Lower lobe of right lung (tissue), 2 donors: ENCODE measurements at regions not wholly inside any gene's neighbourhood (a gene's known extent, or its start where the extent isn't known, plus 50 kb on each side); places are given as distances from the start of the nearest gene placed in this dataset.

ENCODE experiments used
- ATAC-seq, 2 donors: fragments of 200-7000 bp; cut with Tn5 transposase; one replicate each; pipeline ENCODE4 v1.9.1; 2020 to 2022; ENCODE audit warnings: mild to moderate bottlenecking in 2 of 2, moderate library complexity in 2 of 2
- DNase-seq: peaks from one replicate; pipeline ENCODE4 v3.0.0-alpha.2; 2020
- H3K27ac ChIP-seq: fragments of 200-600 bp; one replicate; pipeline ENCODE4 v1.8.0; 2022
- H3K27me3 ChIP-seq: fragments of 200-600 bp; one replicate; pipeline ENCODE4 v1.8.0; 2022; ENCODE audit warnings: low read depth
- H3K36me3 ChIP-seq: fragments of 200-600 bp; one replicate; pipeline ENCODE4 v1.8.0; 2022; ENCODE audit warnings: mild to moderate bottlenecking
- H3K4me1 ChIP-seq: fragments of 200-600 bp; one replicate; pipeline ENCODE4 v1.8.0; 2022
- H3K4me3 ChIP-seq: fragments of 200-600 bp; one replicate; pipeline ENCODE4 v1.8.0; 2022; ENCODE audit warnings: mild to moderate bottlenecking
- H3K9me3 ChIP-seq: fragments of 200-600 bp; one replicate; pipeline ENCODE4 v1.8.0; 2022
- intact Hi-C: fragments of 100-400 bp; cut with DNase I; formaldehyde crosslinking; loops from one replicate; pipeline ENCODE4 v1.11.0; 2022
- TF ChIP-seq, protein P1 (sequence below): fragments of 200-600 bp; IDR thresholded peaks from one replicate; pipeline ENCODE4 v1.8.0; 2022; ENCODE audit warnings: antibody characterized with exemption, mild to moderate bottlenecking
- donor health status: DM: no; HTN: yes; CAD: no; lungs with severe emphysema.

- DNase-seq, result no peak
- intact Hi-C loops, result no loop called here
- no peaks in the 10 kb centered on the region for H3K27me3 ChIP-seq
- H3K36me3 ChIP-seq, result no peaks in the 10 kb centered on the region
- ATAC-seq, result no peak
- no peak overlapping the region for H3K27ac ChIP-seq
- H3K4me1 ChIP-seq, result no peaks in the 10 kb centered on the region
- TF ChIP-seq, protein P1, sequence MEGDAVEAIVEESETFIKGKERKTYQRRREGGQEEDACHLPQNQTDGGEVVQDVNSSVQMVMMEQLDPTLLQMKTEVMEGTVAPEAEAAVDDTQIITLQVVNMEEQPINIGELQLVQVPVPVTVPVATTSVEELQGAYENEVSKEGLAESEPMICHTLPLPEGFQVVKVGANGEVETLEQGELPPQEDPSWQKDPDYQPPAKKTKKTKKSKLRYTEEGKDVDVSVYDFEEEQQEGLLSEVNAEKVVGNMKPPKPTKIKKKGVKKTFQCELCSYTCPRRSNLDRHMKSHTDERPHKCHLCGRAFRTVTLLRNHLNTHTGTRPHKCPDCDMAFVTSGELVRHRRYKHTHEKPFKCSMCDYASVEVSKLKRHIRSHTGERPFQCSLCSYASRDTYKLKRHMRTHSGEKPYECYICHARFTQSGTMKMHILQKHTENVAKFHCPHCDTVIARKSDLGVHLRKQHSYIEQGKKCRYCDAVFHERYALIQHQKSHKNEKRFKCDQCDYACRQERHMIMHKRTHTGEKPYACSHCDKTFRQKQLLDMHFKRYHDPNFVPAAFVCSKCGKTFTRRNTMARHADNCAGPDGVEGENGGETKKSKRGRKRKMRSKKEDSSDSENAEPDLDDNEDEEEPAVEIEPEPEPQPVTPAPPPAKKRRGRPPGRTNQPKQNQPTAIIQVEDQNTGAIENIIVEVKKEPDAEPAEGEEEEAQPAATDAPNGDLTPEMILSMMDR, result no peak
- H3K4me3 ChIP-seq, result no peak overlapping the region
- H3K9me3 ChIP-seq, result no peaks in the 10 kb centered on the region
Measured at GRCh38 chr13:38213314-38213713, 136.3 kb upstream of the UFM1 start.

- TF ChIP-seq, protein P1, result no peak
- Histone ChIP-seq H3K36me3 (no peaks in the 10 kb centered on the region), H3K4me3 (no peak overlapping the region), H3K27ac (no peak overlapping the region), H3K9me3 (no peaks in the 10 kb centered on the region), H3K4me1 (no peaks in the 10 kb centered on the region), H3K27me3 (no peaks in the 10 kb centered on the region)
- no peak for ATAC-seq
- intact Hi-C loops, result no loop called here
- DNase-seq, result no peak
Measured at GRCh38 chr13:38210928-38211596, 138.6 kb upstream of the UFM1 start.

DNA sequence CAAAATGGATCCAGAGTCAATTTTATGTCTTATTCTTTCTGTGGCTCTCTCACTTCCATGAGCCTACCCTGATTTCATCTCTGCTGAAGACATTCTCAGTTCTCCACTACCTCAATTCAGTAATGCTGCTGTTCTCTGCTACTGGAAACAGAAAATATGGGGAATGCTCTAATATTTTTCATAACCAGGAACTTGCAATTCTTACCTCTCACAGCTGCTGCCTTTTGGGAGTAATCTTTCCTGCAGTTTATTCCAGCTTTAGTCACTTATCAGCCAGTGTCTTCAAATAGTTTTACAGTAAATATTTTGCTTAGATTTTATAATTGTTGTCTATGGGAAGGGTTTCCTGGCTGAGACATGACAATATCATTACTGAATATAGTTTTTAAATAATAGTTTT, 145.1 kb upstream of the UFM1 start:
- H3K4me1 ChIP-seq, result no peaks in the 10 kb centered on the region
- H3K9me3 ChIP-seq, result no peaks in the 10 kb centered on the region
- intact Hi-C loops, result no loop called here
- TF ChIP-seq, protein P1, result no peak
- H3K27me3 ChIP-seq, result no peaks in the 10 kb centered on the region
- no peak overlapping the region for H3K4me3 ChIP-seq
- H3K27ac ChIP-seq, result no peak overlapping the region
- H3K36me3 ChIP-seq, result no peaks in the 10 kb centered on the region
- no peak for ATAC-seq
- no peak for DNase-seq

DNA sequence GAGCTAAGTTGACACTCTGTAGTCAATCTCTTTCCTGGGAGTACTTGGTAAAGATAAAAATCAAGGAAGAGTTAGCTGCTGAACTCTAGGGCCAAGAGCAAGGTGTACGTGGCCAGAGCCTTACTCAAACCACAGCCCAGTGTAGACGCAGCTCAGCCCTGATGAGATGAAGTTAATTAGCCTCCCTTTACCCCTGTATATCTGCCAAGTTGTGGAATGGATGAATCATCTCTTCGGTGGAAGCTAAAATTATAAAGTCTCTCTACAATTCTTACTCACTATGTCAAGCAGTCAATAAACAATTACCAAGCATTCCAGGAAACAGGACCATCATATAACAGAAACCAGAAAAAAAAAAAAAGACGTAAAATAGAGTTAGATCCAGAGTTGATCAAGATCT, 146.9 kb upstream of the UFM1 start:
- TF ChIP-seq, protein P1, result no peak
- no peak overlapping the region for H3K27ac ChIP-seq
- ATAC-seq (no peak), DNase-seq (no peak)
- H3K9me3 ChIP-seq, result no peaks in the 10 kb centered on the region
- no peaks in the 10 kb centered on the region for H3K27me3 ChIP-seq
- no peaks in the 10 kb centered on the region for H3K4me1 ChIP-seq
- no peaks in the 10 kb centered on the region for H3K36me3 ChIP-seq
- intact Hi-C loops, result no loop called here
- no peak overlapping the region for H3K4me3 ChIP-seq

DNA sequence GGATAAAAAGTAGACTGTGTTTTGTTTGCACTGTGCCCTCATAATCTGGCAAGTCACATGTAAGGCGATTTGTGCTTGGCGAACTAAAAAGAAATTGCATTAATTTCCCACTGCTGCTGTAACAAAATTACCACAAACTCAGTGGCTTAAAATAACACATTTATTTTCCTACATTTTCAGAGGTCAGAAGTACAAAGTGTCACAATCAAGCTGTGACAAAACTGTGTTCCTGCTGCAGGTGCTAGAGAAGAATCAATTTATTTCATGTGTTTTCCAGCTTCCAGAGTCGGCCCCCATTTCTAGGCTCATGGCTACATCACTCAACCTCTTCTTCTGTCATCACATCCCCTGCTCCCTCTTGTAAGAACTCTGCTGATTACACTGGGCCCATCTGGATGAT, 158.6 kb upstream of the UFM1 start:
- Histone ChIP-seq H3K27me3 (no peaks in the 10 kb centered on the region), H3K4me3 (no peak overlapping the region), H3K36me3 (no peaks in the 10 kb centered on the region), H3K27ac (no peak overlapping the region), H3K9me3 (no peaks in the 10 kb centered on the region), H3K4me1 (no peaks in the 10 kb centered on the region)
- no peak for ATAC-seq
- TF ChIP-seq, protein P1, result no peak
- intact Hi-C loops, result no loop called here
- DNase-seq, result no peak

GRCh38 chr13:38180670-38181069, 169.0 kb upstream of the UFM1 start:
- H3K27ac ChIP-seq, result no peak overlapping the region
- H3K36me3 ChIP-seq, result no peaks in the 10 kb centered on the region
- DNase-seq, result no peak
- intact Hi-C loops, result no loop called here
- no peaks in the 10 kb centered on the region for H3K9me3 ChIP-seq
- no peaks in the 10 kb centered on the region for H3K27me3 ChIP-seq
- no peaks in the 10 kb centered on the region for H3K4me1 ChIP-seq
- H3K4me3 ChIP-seq, result no peak overlapping the region
- TF ChIP-seq, protein P1, result no peak
- no peak for ATAC-seq
